ENCODE measurements at regions not wholly inside any gene's neighbourhood (a gene's known extent, or its start where the extent isn't known, plus 50 kb on each side); places are given as distances from the start of the nearest gene placed in this dataset.

DNA sequence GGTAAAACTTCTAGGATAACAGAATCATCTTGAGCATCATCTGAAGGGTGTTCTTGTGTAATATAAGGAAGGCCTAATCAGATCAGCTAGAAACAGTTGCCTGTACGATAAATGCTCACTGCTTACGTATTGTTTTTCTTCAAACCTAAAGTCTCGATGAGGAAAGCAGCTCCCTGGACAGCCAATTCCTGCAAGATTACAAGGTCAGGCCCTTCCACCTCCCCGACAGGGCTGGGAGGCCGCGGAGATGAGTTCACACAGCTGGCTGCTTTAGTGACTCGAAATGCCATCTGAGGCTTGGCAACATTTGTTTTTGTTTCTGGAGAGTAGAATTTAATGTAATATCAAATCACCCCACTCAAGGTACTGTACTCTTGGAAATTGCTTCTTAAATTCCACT is 95.1 kb upstream of the PFKP start:
- ATAC-seq (no peak), DNase-seq (no peak)
- Histone ChIP-seq H3K27ac (no peak overlapping the region), H3K36me3 (no peaks in the 10 kb centered on the region), H3K9me3 (no peaks in the 10 kb centered on the region), H3K4me3 (no peak overlapping the region), H3K4me1 (no peaks in the 10 kb centered on the region), H3K27me3 (no peaks in the 10 kb centered on the region)
- intact Hi-C loops (cut with DNase I) = no loop called here
- no peak for TF ChIP-seq POLR2A (IDR thresholded peaks at IDR 0.05)
- TF ChIP-seq, protein P1, sequence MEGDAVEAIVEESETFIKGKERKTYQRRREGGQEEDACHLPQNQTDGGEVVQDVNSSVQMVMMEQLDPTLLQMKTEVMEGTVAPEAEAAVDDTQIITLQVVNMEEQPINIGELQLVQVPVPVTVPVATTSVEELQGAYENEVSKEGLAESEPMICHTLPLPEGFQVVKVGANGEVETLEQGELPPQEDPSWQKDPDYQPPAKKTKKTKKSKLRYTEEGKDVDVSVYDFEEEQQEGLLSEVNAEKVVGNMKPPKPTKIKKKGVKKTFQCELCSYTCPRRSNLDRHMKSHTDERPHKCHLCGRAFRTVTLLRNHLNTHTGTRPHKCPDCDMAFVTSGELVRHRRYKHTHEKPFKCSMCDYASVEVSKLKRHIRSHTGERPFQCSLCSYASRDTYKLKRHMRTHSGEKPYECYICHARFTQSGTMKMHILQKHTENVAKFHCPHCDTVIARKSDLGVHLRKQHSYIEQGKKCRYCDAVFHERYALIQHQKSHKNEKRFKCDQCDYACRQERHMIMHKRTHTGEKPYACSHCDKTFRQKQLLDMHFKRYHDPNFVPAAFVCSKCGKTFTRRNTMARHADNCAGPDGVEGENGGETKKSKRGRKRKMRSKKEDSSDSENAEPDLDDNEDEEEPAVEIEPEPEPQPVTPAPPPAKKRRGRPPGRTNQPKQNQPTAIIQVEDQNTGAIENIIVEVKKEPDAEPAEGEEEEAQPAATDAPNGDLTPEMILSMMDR (IDR thresholded peaks at IDR 0.05) = no peak
- 51% methylated on average over 6 of the region's 7 CpGs for WGBS (ENCODE audit: insufficient coverage, low coverage, low lambda C conversion rate, missing lambda C conversion rate)

DNA sequence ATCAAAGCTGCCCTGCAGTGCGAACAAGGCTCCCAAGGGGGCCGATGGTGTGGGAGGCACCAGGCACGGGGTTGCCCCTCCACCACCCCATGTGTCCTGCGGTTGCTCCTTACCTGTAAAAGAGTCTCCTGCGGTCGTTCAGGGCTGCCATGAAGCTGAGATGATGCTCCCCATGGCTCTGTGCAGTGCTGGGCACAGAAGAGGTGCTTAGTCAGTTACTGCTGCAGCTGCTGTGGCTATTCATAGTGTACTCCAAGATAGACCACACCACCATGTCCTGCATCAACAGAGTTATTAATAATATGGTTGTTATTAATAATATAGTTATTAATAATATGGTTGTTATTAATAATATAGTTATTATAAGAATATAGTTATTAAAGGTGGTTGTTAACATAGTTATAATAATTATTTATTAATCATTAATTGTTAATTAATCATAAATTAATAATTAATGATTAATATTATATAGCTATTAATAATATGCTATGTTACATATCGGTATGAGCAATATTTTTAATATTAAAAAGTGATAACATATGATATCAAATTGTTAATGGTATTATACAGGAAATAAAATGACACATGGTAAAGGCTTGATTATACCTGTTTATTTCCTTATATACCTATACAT is 97.0 kb upstream of the PFKP start:
- TF ChIP-seq, protein P1 (IDR thresholded peaks at IDR 0.05) = no peak
- no peak for TF ChIP-seq POLR2A (IDR thresholded peaks at IDR 0.05)
- DNase-seq = no peak
- ATAC-seq = no peak
- H3K27me3 ChIP-seq = no peaks in the 10 kb centered on the region
- H3K27ac ChIP-seq = no peak overlapping the region
- no peaks in the 10 kb centered on the region for H3K9me3 ChIP-seq
- no peaks in the 10 kb centered on the region for H3K4me1 ChIP-seq
- H3K36me3 ChIP-seq = no peaks in the 10 kb centered on the region
- WGBS (ENCODE audit: insufficient coverage, low coverage, low lambda C conversion rate, missing lambda C conversion rate) = 60% methylated on average over 4 of the region's 7 CpGs
- no peak overlapping the region for H3K4me3 ChIP-seq
- intact Hi-C loops (cut with DNase I) = no loop called here

DNA sequence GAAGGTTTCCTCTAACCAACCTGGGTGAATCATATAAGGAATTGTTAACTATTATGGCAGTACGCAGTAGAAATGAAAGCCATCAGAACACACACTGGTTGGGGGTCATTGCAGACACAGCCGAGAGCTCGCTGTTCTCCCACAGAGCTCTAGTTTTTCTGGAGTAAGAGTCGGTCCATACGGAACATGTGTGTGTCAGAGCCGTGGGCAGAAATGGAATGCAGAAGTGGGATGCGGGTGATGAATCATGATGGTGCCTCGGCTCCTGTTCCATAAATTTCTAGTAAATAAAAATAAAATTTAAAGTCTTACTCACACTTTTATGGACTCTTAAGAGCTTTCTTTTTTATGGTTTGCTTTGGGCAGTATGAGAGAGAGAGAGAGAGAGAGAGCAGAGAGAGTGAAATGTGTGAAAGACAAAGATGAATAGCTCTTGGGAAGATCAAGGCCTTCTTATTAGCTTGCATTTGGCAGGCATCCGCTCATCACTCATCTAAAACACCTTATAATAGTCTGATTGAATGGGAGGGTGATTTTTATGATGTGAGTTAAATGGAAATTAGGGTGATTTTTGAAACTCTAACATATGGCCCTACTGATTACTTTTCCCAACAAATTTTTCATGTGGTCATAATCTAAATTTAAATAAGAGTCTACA is 98.8 kb upstream of the PFKP start:
- no peak for TF ChIP-seq POLR2A (IDR thresholded peaks at IDR 0.05)
- TF ChIP-seq, protein P1 (IDR thresholded peaks at IDR 0.05) = no peak
- no peaks in the 10 kb centered on the region for H3K9me3 ChIP-seq
- ATAC-seq = no peak

DNA sequence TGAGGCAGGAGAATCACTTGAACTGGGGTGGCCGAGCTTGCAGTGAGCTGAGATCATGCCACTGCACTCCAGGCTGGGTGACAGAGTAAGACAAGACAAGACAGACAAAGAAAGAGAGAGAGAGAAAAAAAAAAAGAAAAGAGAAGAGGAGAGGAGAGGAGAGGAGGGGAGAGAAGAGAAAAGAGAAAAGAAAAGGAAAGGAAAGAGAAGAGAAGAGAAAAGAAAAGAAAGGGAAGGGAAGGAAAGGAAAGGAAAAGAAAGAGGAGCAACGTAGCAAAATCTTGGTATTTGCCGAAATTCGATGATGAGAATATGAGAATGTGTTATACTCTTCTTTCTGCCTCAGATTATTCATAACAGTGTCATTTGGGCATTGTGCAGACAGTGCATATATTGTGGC is 101.2 kb upstream of the PFKP start:
- no peaks in the 10 kb centered on the region for H3K36me3 ChIP-seq
- 40% methylated on average over 4 of the region's 4 CpGs for WGBS (ENCODE audit: insufficient coverage, low coverage, low lambda C conversion rate, missing lambda C conversion rate)
- TF ChIP-seq, protein P1 (IDR thresholded peaks at IDR 0.05) = no peak
- TF ChIP-seq POLR2A (IDR thresholded peaks at IDR 0.05) = no peak
- no peak for DNase-seq
- intact Hi-C loops (cut with DNase I) = no loop called here
- no peaks in the 10 kb centered on the region for H3K27me3 ChIP-seq
- H3K4me3 ChIP-seq = no peak overlapping the region
- H3K27ac ChIP-seq = no peak overlapping the region
- ATAC-seq = no peak
- H3K9me3 ChIP-seq = no peaks in the 10 kb centered on the region
- H3K4me1 ChIP-seq = no peaks in the 10 kb centered on the region

More for the DNA sequence above, 98.8 kb upstream of the PFKP start:
- WGBS (ENCODE audit: insufficient coverage, low coverage, low lambda C conversion rate, missing lambda C conversion rate) = 76% methylated on average over 9 of the region's 9 CpGs
- Histone ChIP-seq H3K27ac (no peak overlapping the region), H3K4me1 (no peaks in the 10 kb centered on the region), H3K36me3 (no peaks in the 10 kb centered on the region), H3K4me3 (no peak overlapping the region), H3K27me3 (no peaks in the 10 kb centered on the region)
- intact Hi-C loops (cut with DNase I) = no loop called here
- no peak for DNase-seq

Measured in right lobe of liver (tissue), 6 donors.